K562 (cell line): ENCODE measurements at regions not wholly inside any gene's neighbourhood (a gene's known extent, or its start where the extent isn't known, plus 50 kb on each side); places are given as distances from the start of the nearest gene placed in this dataset.
"Not testable (repeated sequence)": the region's sequence is repeated elsewhere in the genome, so short reads cannot be mapped to it uniquely, and the experiment has no call there.

Experiments
- ATAC-seq: fragments of 200-7000 bp; cut with Tn5 transposase; 3 replicates; pipeline ENCODE4 v1.9.1; 2020; ENCODE audit warnings: moderate library complexity
- BruUV-seq: library from RNA; stranded (reverse); fragments of 400-500 nt; replicated peaks from 2 replicates; lab custom pipeline; 2021; lab: Mats Ljungman, UMichigan
- CTCF ChIA-PET: fragments of 300-600 bp; formaldehyde crosslinking; extraction: SDS; loops from one replicate; lab custom pipeline; 2021; ENCODE audit warnings: low intra/inter-chr PET ratio; lab: Yijun Ruan, JAX
- POLR2A ChIA-PET: fragments of 300-600, 350-650 bp; sonication (Branson Sonifier 250); formaldehyde crosslinking; extraction: SDS; loops from one replicate; lab custom pipeline; 2021; ENCODE audit warnings: antibody characterized with exemption, inconsistent platforms; lab: Yijun Ruan, JAX
- DNase-seq, 4 experiments: peaks; one replicate each; pipeline versions ENCODE4 v3.0.0 to v3.0.0-alpha.2; 2011 to 2018; ENCODE audit warnings: low spot score in 3 of 4, mixed read lengths in 3 of 4; ENCODE audit errors: extremely low read depth in 1 of 4
- FAIRE-seq: peaks from 2 replicates; lab custom pipeline; 2011; peaks lifted over from hg19 to GRCh38; lab: Jason Lieb, UNC
- H2AFZ ChIP-seq: 2 replicates; pipeline ENCODE4 v1.6.0; 2011; ENCODE audit warnings: low read depth, low read length, control low read depth, inconsistent platforms
- H3K27ac ChIP-seq: fragments of 200-600 bp; 3 replicates; pipeline ENCODE4 v1.8.0; 2011; ENCODE audit warnings: low read depth, mild to moderate bottlenecking, control low read depth, inconsistent platforms, low read length, moderate library complexity, mixed read lengths; ENCODE audit errors: extremely low read depth
- H3K27me3 ChIP-seq, 2 experiments: fragments of 300-600 bp in 1 of 2; 2 replicates in 1 of 2; 3 replicates in 1 of 2; pipeline versions ENCODE4 v1.6.0 to v1.8.0; 2011; ENCODE audit warnings: inconsistent platforms in 2 of 2, low read length in 2 of 2, mild to moderate bottlenecking in 1 of 2, mixed read lengths in 1 of 2, moderate library complexity in 1 of 2; ENCODE audit not compliant: control insufficient read depth in 2 of 2, insufficient read depth in 2 of 2
- H3K36me3 ChIP-seq: fragments of 300-600 bp; 3 replicates; pipeline ENCODE4 v1.8.0; 2011; ENCODE audit warnings: mild to moderate bottlenecking, low read length, inconsistent platforms; ENCODE audit not compliant: control insufficient read depth, insufficient read depth
- H3K4me1 ChIP-seq, 2 experiments: fragments of 200-600 bp in 1 of 2; replicated peaks in 1 of 2; 2 replicates in 1 of 2; 3 replicates in 1 of 2; pipeline versions ENCODE4 v1.5.1 to v1.8.0; 2011; ENCODE audit warnings: inconsistent platforms in 2 of 2, low read length in 2 of 2, mild to moderate bottlenecking in 1 of 2, mixed read lengths in 1 of 2, moderate library complexity in 1 of 2; ENCODE audit not compliant: control insufficient read depth in 2 of 2, insufficient read depth in 2 of 2
- H3K4me2 ChIP-seq: 2 replicates; pipeline ENCODE4 v1.6.1; 2011; ENCODE audit warnings: low read length, control low read depth, inconsistent platforms, mixed read lengths; ENCODE audit not compliant: insufficient read depth
- H3K4me3 ChIP-seq: fragments of 200-600 bp; sonication (generic), shearing (Covaris generic); 2 replicates; pipeline ENCODE4 v1.5.1; 2016; ENCODE audit warnings: control low read depth, inconsistent platforms
- H3K79me2 ChIP-seq: fragments of 200-600 bp; 3 replicates; pipeline ENCODE4 v1.8.0; 2011; ENCODE audit warnings: low read length, inconsistent platforms; ENCODE audit not compliant: control insufficient read depth, insufficient read depth
- H3K9ac ChIP-seq, 2 experiments: 2 replicates each; pipeline versions ENCODE4 v1.6.0 to v1.6.1; 2011; ENCODE audit warnings: low read depth in 2 of 2, low read length in 2 of 2, control low read depth in 1 of 2, inconsistent platforms in 1 of 2, mild to moderate bottlenecking in 1 of 2, mixed read lengths in 1 of 2; ENCODE audit not compliant: insufficient read depth in 1 of 2
- H3K9me1 ChIP-seq: one replicate; pipeline ENCODE4 v1.6.0; 2011; ENCODE audit warnings: inconsistent platforms, mild to moderate bottlenecking, low read length, moderate library complexity; ENCODE audit not compliant: control insufficient read depth, insufficient read depth
- H3K9me3 ChIP-seq: replicated peaks from 2 replicates; pipeline ENCODE4 v1.5.1; 2011; ENCODE audit warnings: low read depth, low read length, inconsistent platforms; ENCODE audit not compliant: control insufficient read depth, insufficient read depth
- H4K20me1 ChIP-seq: replicated peaks from 2 replicates; pipeline ENCODE4 v1.6.1; 2011; ENCODE audit warnings: low read length, inconsistent platforms, mixed read lengths; ENCODE audit not compliant: control insufficient read depth, insufficient read depth
- CREB1 ChIP-seq, 2 experiments: sonication (generic) in 1 of 2; formaldehyde crosslinking in 1 of 2; IDR thresholded peaks; 2 replicates each; pipeline versions ENCODE4 v1.6.1 to v1.8.0; 2012 to 2022; ENCODE audit warnings: inconsistent platforms in 1 of 2, mild to moderate bottlenecking in 1 of 2, missing genetic modification reagents in 1 of 2, moderate library complexity in 1 of 2
- ILF3 ChIP-seq: fragments of 450-650 bp; IDR thresholded peaks from 2 replicates; pipeline ENCODE4 v1.6.1; 2018; ENCODE audit warnings: antibody characterized with exemption, mild to moderate bottlenecking, moderate library complexity, borderline replicate concordance
- KAT7 ChIP-seq: sonication (generic); formaldehyde crosslinking; IDR thresholded peaks from 2 replicates; pipeline ENCODE4 v1.8.0; 2022; ENCODE audit warnings: missing genetic modification reagents, mild to moderate bottlenecking, borderline replicate concordance
- RBM39 ChIP-seq: fragments of 200-400 bp; formaldehyde crosslinking; optimal IDR thresholded peaks from 2 replicates; pipeline ENCODE3; 2018; ENCODE audit warnings: low read depth, low read length
- SIN3A ChIP-seq, 2 experiments: fragments of 150-350 bp in 1 of 2; IDR thresholded peaks; 2 replicates each; pipeline ENCODE4 v1.6.1; 2011 to 2016; ENCODE audit warnings: borderline replicate concordance in 2 of 2, low read depth in 2 of 2, low read length in 2 of 2, mild to moderate bottlenecking in 2 of 2, moderate library complexity in 2 of 2; ENCODE audit not compliant: control insufficient read depth in 1 of 2
- STAT5B ChIP-seq: fragments of 250-450 bp; sonication (Bioruptor Pico); IDR thresholded peaks from 2 replicates; pipeline ENCODE4 v1.8.0; 2021; ENCODE audit warnings: mild to moderate bottlenecking, inconsistent platforms
- ZNF224 ChIP-seq: sonication (generic); formaldehyde crosslinking; IDR thresholded peaks from 2 replicates; pipeline ENCODE4 v1.8.0; 2022; ENCODE audit warnings: mild to moderate bottlenecking, missing genetic modification reagents
- WGBS: fragments of 100-300 bp; shearing (Covaris generic); methylation state at CpG from one replicate; pipeline ENCODE4 v1.1.6; 2016; ENCODE audit warnings: low coverage, mixed read lengths; ENCODE audit not compliant: insufficient coverage; ENCODE audit errors: missing lambda C conversion rate; 5-methylcytosine and 5-hydroxymethylcytosine counted together
- in situ Hi-C: fragments of 300-500 bp; cut with MboI; formaldehyde crosslinking; loops from 4 replicates; pipeline ENCODE4 v1.15.0; 2018; ENCODE audit warnings: inconsistent platforms, mixed read lengths
- intact Hi-C: fragments of 100-400 bp; cut with micrococcal nuclease; formaldehyde crosslinking; loops from 2 replicates; pipeline ENCODE4 v1.14.2; 2022
- TF ChIP-seq, protein P1 (sequence below): fragments of 150-350 bp; conservative IDR thresholded peaks from 2 replicates; pipeline ENCODE4 v1.6.1; 2014; ENCODE audit warnings: low read length

- TF ChIP-seq KAT7 (CRISPR knock-in tag) (no peak), SIN3A (IDR thresholded peaks at IDR 0.05; ENCODE audit: borderline replicate concordance in 2 of 2, control insufficient read depth in 1 of 2, low read depth in 2 of 2, low read length in 2 of 2) (no peak)
These were observed 132.1 kb upstream of the SERPINE2 start (continued) for GRCh38 chr2:224171226-224171625.

DNA sequence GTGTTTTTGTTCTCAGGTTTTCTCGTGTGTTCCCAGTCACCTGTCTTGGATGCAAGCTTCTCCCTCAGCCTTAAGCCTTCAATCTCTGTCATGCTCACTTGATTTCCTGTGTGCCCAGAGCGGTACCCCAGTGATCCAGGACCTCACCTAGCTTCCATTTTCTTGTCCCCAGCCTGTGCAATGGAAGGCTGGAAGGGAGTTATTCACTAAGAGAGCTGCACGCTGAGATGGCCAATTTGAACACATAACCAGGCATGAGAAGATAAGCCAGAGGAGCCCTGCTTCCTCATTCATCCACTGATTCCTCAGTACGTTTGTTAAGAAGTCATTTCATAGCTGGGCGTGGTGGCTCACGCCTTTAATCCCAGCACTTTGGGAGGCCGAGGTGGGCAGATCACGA, 130.8 kb upstream of the SERPINE2 start:
- H3K36me3 ChIP-seq = no peaks in the 10 kb centered on the region
- ChIA-PET CTCF (no interaction called here), POLR2A (no interaction called here)
- H3K9me3 ChIP-seq = no peaks in the 10 kb centered on the region
- FAIRE-seq (no peak), DNase-seq (no peak), ATAC-seq (no peak)
- no peak overlapping the region for H3K9ac ChIP-seq
- H3K27me3 ChIP-seq = no peaks in the 10 kb centered on the region
- H3K27ac ChIP-seq = no peak overlapping the region
- 0% methylated on average over 8 of the region's 8 CpGs for WGBS
- no TSS peak for BruUV-seq
- TF ChIP-seq RBM39 (no peak), ZNF224 (CRISPR knock-in tag) (no peak), STAT5B (CRISPR knock-in tag) (no peak), CREB1 (IDR thresholded peaks at IDR 0.05) (no peak), CREB1 (CRISPR knock-in tag; IDR thresholded peaks at IDR 0.05) (no peak), ILF3 (no peak)
- TF ChIP-seq, protein P1, sequence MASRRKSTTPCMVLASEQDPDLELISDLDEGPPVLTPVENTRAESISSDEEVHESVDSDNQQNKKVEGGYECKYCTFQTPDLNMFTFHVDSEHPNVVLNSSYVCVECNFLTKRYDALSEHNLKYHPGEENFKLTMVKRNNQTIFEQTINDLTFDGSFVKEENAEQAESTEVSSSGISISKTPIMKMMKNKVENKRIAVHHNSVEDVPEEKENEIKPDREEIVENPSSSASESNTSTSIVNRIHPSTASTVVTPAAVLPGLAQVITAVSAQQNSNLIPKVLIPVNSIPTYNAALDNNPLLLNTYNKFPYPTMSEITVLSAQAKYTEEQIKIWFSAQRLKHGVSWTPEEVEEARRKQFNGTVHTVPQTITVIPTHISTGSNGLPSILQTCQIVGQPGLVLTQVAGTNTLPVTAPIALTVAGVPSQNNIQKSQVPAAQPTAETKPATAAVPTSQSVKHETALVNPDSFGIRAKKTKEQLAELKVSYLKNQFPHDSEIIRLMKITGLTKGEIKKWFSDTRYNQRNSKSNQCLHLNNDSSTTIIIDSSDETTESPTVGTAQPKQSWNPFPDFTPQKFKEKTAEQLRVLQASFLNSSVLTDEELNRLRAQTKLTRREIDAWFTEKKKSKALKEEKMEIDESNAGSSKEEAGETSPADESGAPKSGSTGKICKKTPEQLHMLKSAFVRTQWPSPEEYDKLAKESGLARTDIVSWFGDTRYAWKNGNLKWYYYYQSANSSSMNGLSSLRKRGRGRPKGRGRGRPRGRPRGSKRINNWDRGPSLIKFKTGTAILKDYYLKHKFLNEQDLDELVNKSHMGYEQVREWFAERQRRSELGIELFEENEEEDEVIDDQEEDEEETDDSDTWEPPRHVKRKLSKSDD = no peak
- no peaks in the 10 kb centered on the region for H3K9me1 ChIP-seq
- intact Hi-C loops (no loop called here), in situ Hi-C loops (no loop called here)
- H3K79me2 ChIP-seq = no peaks in the 10 kb centered on the region
- H4K20me1 ChIP-seq = no peaks in the 10 kb centered on the region
- H3K4me2 ChIP-seq = no peak overlapping the region
- H2AFZ ChIP-seq = no peak overlapping the region
- no peak overlapping the region for H3K4me3 ChIP-seq
- H3K4me1 ChIP-seq = no peaks in the 10 kb centered on the region

DNA sequence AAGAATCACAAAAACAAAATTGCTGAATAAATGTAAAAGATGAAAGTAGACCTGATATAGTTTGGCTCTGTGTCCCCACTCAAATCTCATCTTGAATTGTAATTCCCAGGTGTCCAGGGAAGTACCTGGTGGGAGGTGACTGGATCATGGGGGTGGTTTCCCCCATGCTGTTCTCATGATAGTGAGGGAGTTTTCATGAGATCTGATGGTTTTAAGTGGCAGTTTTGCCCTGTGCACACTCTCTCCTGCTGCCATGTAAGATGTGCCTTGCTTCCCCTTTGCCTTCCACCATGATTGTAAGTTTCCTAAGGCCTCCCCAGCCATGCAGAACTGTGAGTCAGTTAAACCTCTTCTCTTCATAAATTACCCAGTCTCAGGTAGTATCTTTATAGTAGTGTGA, 128.7 kb upstream of the SERPINE2 start:
- in situ Hi-C loops, POLR2A ChIA-PET, ATAC-seq: not testable (repeated sequence)

More for the DNA sequence above, 128.7 kb upstream of the SERPINE2 start:
- H3K4me2 ChIP-seq, H3K9me1 ChIP-seq, H3K9ac ChIP-seq, DNase-seq, intact Hi-C loops, H3K4me3 ChIP-seq, H2AFZ ChIP-seq, BruUV-seq, H3K9me3 ChIP-seq, H3K79me2 ChIP-seq, H4K20me1 ChIP-seq, H3K4me1 ChIP-seq, H3K27me3 ChIP-seq, CTCF ChIA-PET, H3K27ac ChIP-seq, H3K36me3 ChIP-seq, FAIRE-seq: not testable (repeated sequence)
